HG03095 (cell line): ENCODE measurements at regions not wholly inside any gene's neighbourhood (a gene's known extent, or its start where the extent isn't known, plus 50 kb on each side); places are given as distances from the start of the nearest gene placed in this dataset.

Experiments used
- ATAC-seq: cut with Tn5 transposase; IDR thresholded peaks from one replicate; pipeline ENCODE4 v1.9.1; 2021; ENCODE audit warnings: moderate library complexity; ENCODE audit not compliant: unreplicated experiment

- no peak for ATAC-seq
These were observed 716.7 kb upstream of the TMEM132C start for GRCh38 chr12:127550271-127550670.

GRCh38 chr12:127552838-127553237 is 714.1 kb upstream of the TMEM132C start:
- ATAC-seq: no peak

GRCh38 chr12:127555071-127555470 is 711.9 kb upstream of the TMEM132C start:
- ATAC-seq: no peak

GRCh38 chr12:127556231-127556886 is 710.6 kb upstream of the TMEM132C start:
- no peak for ATAC-seq

GRCh38 chr12:127558361-127558760 is 708.6 kb upstream of the TMEM132C start:
- no peak for ATAC-seq

GRCh38 chr12:127559349-127560040 is 707.5 kb upstream of the TMEM132C start:
- peak; percentile 60 for ATAC-seq

GRCh38 chr12:127560041-127560478 is 706.9 kb upstream of the TMEM132C start:
- ATAC-seq: no peak

- ATAC-seq: no peak
These were observed 704.2 kb upstream of the TMEM132C start for GRCh38 chr12:127562816-127563215.

GRCh38 chr12:127565241-127565640 is 701.7 kb upstream of the TMEM132C start:
- ATAC-seq: no peak

GRCh38 chr12:127567531-127567930 is 699.4 kb upstream of the TMEM132C start:
- no peak for ATAC-seq

GRCh38 chr12:127570387-127570786 is 696.6 kb upstream of the TMEM132C start:
- no peak for ATAC-seq

- no peak for ATAC-seq
These were observed 696.1 kb upstream of the TMEM132C start for GRCh38 chr12:127570793-127571360.

- ATAC-seq: no peak
These were observed 695.4 kb upstream of the TMEM132C start for GRCh38 chr12:127571578-127571977.

GRCh38 chr12:127579446-127579845 is 687.5 kb upstream of the TMEM132C start:
- ATAC-seq: no peak

- no peak for ATAC-seq
These were observed 684.9 kb upstream of the TMEM132C start for GRCh38 chr12:127582074-127582473.

- no peak for ATAC-seq
These were observed 683.9 kb upstream of the TMEM132C start for GRCh38 chr12:127583041-127583440.

GRCh38 chr12:127588249-127588648 is 678.7 kb upstream of the TMEM132C start:
- ATAC-seq: no peak

GRCh38 chr12:127589541-127589940 is 677.4 kb upstream of the TMEM132C start:
- ATAC-seq: no peak

GRCh38 chr12:127590868-127591267 is 676.1 kb upstream of the TMEM132C start:
- no peak for ATAC-seq

GRCh38 chr12:127592245-127592644 is 674.7 kb upstream of the TMEM132C start:
- ATAC-seq: no peak

GRCh38 chr12:127594351-127594970 is 672.5 kb upstream of the TMEM132C start:
- no peak for ATAC-seq

- ATAC-seq: no peak
These were observed 671.5 kb upstream of the TMEM132C start for GRCh38 chr12:127595506-127595905.
